SU-DHL-6 (cell line): ENCODE measurements at regions not wholly inside any gene's neighbourhood (a gene's known extent, or its start where the extent isn't known, plus 50 kb on each side); places are given as distances from the start of the nearest gene placed in this dataset.

Experiments used
- EZH2phosphoT487 ChIP-seq: fragments of 200-600 bp; sonication (generic), shearing (Covaris generic); conservative IDR thresholded peaks from 2 replicates; pipeline ENCODE4 v1.6.1; 2018; ENCODE audit warnings: mild to moderate bottlenecking, antibody characterized with exemption, low read length, moderate library complexity, mixed read lengths
- TF ChIP-seq, protein P1 (sequence below): fragments of 200-600 bp; sonication (generic); IDR thresholded peaks from one replicate; pipeline ENCODE4 v1.5.1; 2017; ENCODE audit warnings: antibody characterized with exemption, mild to moderate bottlenecking, low read length, moderate library complexity; ENCODE audit not compliant: insufficient read depth, poor library complexity, severe bottlenecking

DNA sequence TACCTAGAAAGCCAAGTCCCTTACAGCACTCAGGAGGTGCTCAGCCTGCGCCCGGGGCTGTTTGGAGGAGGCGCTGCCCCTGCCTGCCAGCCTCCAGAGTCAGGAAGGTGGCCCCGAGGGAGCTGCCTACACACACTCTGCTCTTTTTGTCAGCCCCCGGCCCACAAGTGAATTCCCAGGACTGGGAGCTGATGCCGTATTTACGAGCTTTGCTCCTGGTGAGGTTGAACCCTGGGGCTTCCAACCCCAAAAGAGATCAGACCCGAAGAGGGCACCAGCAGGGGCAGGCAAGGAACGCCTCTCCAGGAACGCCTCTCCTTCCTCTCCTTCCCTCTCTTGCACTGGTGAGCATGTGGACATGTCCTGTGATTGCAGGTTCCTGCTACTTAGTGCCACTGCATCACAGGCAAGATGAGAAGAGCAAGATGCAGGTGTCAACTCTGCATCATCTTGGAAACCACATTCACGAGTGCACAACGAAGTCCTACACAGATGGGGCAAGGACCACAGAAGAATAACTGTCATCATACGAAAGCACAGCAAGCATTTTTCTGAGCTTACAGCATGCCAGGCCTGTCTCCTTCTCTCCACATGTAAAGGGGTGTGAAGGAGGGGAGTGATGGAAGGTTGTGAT lies 126.7 kb downstream of the NDUFA10 start:
- TF ChIP-seq, protein P1, sequence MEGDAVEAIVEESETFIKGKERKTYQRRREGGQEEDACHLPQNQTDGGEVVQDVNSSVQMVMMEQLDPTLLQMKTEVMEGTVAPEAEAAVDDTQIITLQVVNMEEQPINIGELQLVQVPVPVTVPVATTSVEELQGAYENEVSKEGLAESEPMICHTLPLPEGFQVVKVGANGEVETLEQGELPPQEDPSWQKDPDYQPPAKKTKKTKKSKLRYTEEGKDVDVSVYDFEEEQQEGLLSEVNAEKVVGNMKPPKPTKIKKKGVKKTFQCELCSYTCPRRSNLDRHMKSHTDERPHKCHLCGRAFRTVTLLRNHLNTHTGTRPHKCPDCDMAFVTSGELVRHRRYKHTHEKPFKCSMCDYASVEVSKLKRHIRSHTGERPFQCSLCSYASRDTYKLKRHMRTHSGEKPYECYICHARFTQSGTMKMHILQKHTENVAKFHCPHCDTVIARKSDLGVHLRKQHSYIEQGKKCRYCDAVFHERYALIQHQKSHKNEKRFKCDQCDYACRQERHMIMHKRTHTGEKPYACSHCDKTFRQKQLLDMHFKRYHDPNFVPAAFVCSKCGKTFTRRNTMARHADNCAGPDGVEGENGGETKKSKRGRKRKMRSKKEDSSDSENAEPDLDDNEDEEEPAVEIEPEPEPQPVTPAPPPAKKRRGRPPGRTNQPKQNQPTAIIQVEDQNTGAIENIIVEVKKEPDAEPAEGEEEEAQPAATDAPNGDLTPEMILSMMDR = no peak
- no peak for TF ChIP-seq EZH2phosphoT487
